SK-N-SH (cell line): ENCODE measurements at regions not wholly inside any gene's neighbourhood (a gene's known extent, or its start where the extent isn't known, plus 50 kb on each side); places are given as distances from the start of the nearest gene placed in this dataset.

Experiments
- CTCF ChIA-PET: fragments of 300-600, 350-600 bp; formaldehyde crosslinking; extraction: SDS; loops from one replicate; lab custom pipeline; 2021; lab: Yijun Ruan, JAX
- POLR2A ChIA-PET: fragments of 350-600 bp; sonication (Branson Sonifier 250); formaldehyde crosslinking; extraction: SDS; loops from one replicate; lab custom pipeline; 2020; ENCODE audit warnings: antibody characterized with exemption, inconsistent platforms; lab: Yijun Ruan, JAX
- DNase-seq: peaks from one replicate; pipeline ENCODE4 v3.0.0; 2012
- H2AFZ ChIP-seq: fragments of 200-600 bp; sonication (generic); 2 replicates; pipeline ENCODE4 v1.8.1; 2016; ENCODE audit warnings: antibody characterized with exemption, mild to moderate bottlenecking, low read depth
- H3F3A ChIP-seq: fragments of 200-600 bp; sonication (generic); replicated peaks from 2 replicates; pipeline ENCODE3; 2016; ENCODE audit warnings: antibody characterized with exemption, mild to moderate bottlenecking; ENCODE audit not compliant: insufficient read depth
- H3K27ac ChIP-seq, 2 experiments: fragments of 200-500 bp in 1 of 2; fragments of 200-600 bp in 1 of 2; sonication (Bioruptor generic) in 1 of 2; sonication (generic), shearing (Covaris generic) in 1 of 2; 2 replicates each; pipeline versions ENCODE4 v1.5.1 to v1.6.1; 2014 to 2016; ENCODE audit warnings: low read depth in 2 of 2, inconsistent platforms in 1 of 2, low read length in 1 of 2, mild to moderate bottlenecking in 1 of 2, mixed read lengths in 1 of 2
- H3K27me3 ChIP-seq: fragments of 200-600 bp; sonication (generic), shearing (Covaris generic); 2 replicates; pipeline ENCODE4 v1.6.1; 2016; ENCODE audit warnings: mixed run types; ENCODE audit not compliant: insufficient read depth
- H3K36me3 ChIP-seq, 2 experiments: fragments of 200-500 bp in 1 of 2; fragments of 200-600 bp in 1 of 2; sonication (Bioruptor generic) in 1 of 2; sonication (generic) in 1 of 2; replicated peaks in 1 of 2; 2 replicates each; pipeline versions ENCODE3 to v1.5.1; 2014 to 2016; ENCODE audit warnings: low read length in 1 of 2, mild to moderate bottlenecking in 1 of 2; ENCODE audit not compliant: insufficient read depth in 2 of 2, control insufficient read depth in 1 of 2
- H3K4me1 ChIP-seq, 2 experiments: fragments of 200-500 bp in 1 of 2; fragments of 200-600 bp in 1 of 2; sonication (Bioruptor generic) in 1 of 2; sonication (generic), shearing (Covaris generic) in 1 of 2; 2 replicates each; pipeline versions ENCODE4 v1.5.1 to v1.6.1; 2014 to 2016; ENCODE audit warnings: low read depth in 1 of 2, low read length in 1 of 2, mixed run types in 1 of 2; ENCODE audit not compliant: insufficient read depth in 2 of 2, control insufficient read depth in 1 of 2
- H3K4me2 ChIP-seq: fragments of 200-600 bp; sonication (generic), shearing (Covaris generic); 2 replicates; pipeline ENCODE4 v1.6.1; 2017; ENCODE audit warnings: mixed run types
- H3K4me3 ChIP-seq, 2 experiments: fragments of 200-500 bp in 1 of 2; fragments of 200-600 bp in 1 of 2; sonication (Bioruptor generic) in 1 of 2; sonication (generic), shearing (Covaris generic) in 1 of 2; 2 replicates each; pipeline versions ENCODE4 v1.5.1 to v1.8.1; 2014 to 2016; ENCODE audit warnings: low read depth in 2 of 2, inconsistent platforms in 1 of 2, low read length in 1 of 2, mild to moderate bottlenecking in 1 of 2, mixed read lengths in 1 of 2, moderate library complexity in 1 of 2
- H3K79me2 ChIP-seq: fragments of 200-600 bp; sonication (generic); 2 replicates; pipeline ENCODE4 v1.8.1; 2017; ENCODE audit warnings: mild to moderate bottlenecking; ENCODE audit not compliant: insufficient read depth
- H3K9ac ChIP-seq: fragments of 200-600 bp; sonication (generic); 2 replicates; pipeline ENCODE4 v1.6.1; 2017; ENCODE audit warnings: mixed run types
- H3K9me2 ChIP-seq: fragments of 200-600 bp; sonication (generic); 2 replicates; pipeline ENCODE4 v1.6.1; 2017; ENCODE audit warnings: mixed run types
- H3K9me3 ChIP-seq: fragments of 200-600 bp; sonication (generic); 2 replicates; pipeline ENCODE4 v1.6.1; 2017; ENCODE audit warnings: mixed run types, mild to moderate bottlenecking, moderate library complexity
- H4K20me1 ChIP-seq: fragments of 200-600 bp; sonication (generic); 2 replicates; pipeline ENCODE4 v1.6.1; 2017; ENCODE audit warnings: mild to moderate bottlenecking, mixed run types; ENCODE audit not compliant: insufficient read depth
- EP300 ChIP-seq, 2 experiments: IDR thresholded peaks; 2 replicates each; pipeline versions ENCODE4 v1.4.0 to v1.6.1; 2012; ENCODE audit warnings: borderline replicate concordance in 1 of 2, low read depth in 1 of 2, low read length in 1 of 2
- FOSL2 ChIP-seq: IDR thresholded peaks from 2 replicates; pipeline ENCODE4 v1.4.0; 2012; ENCODE audit warnings: low read depth, mild to moderate bottlenecking, moderate library complexity, borderline replicate concordance
- FOXJ3 ChIP-seq: sonication (generic); formaldehyde crosslinking; IDR thresholded peaks from 2 replicates; pipeline ENCODE4 v1.5.1; 2020; ENCODE audit warnings: mild to moderate bottlenecking, missing genetic modification reagents
- FOXM1 ChIP-seq: IDR thresholded peaks from 2 replicates; pipeline ENCODE4 v1.4.0; 2012; ENCODE audit warnings: low read depth, mild to moderate bottlenecking
- GABPA ChIP-seq: IDR thresholded peaks from 2 replicates; pipeline ENCODE4 v1.4.0; 2012; ENCODE audit warnings: low read depth, mild to moderate bottlenecking
- GATA2 ChIP-seq: sonication (generic); formaldehyde crosslinking; IDR thresholded peaks from 2 replicates; pipeline ENCODE4 v1.5.0; 2020; ENCODE audit warnings: mild to moderate bottlenecking, missing genetic modification reagents
- JUND ChIP-seq: IDR thresholded peaks from 2 replicates; pipeline ENCODE4 v1.4.0; 2012
- MEF2A ChIP-seq: IDR thresholded peaks from 2 replicates; pipeline ENCODE4 v1.4.0; 2012; ENCODE audit warnings: low read depth, borderline replicate concordance
- POLR2AphosphoS5 ChIP-seq: IDR thresholded peaks from 2 replicates; pipeline ENCODE4 v1.6.1; 2012; ENCODE audit warnings: low read depth, low read length
- RCOR1 ChIP-seq: fragments of 150-350 bp; IDR thresholded peaks from 2 replicates; pipeline ENCODE4 v1.6.1; 2017; ENCODE audit warnings: antibody characterized with exemption, low read length
- SIN3A ChIP-seq: IDR thresholded peaks from 2 replicates; pipeline ENCODE4 v1.6.1; 2012; ENCODE audit warnings: low read depth, mild to moderate bottlenecking, low read length, moderate library complexity, borderline replicate concordance
- SMC3 ChIP-seq: IDR thresholded peaks from 2 replicates; pipeline ENCODE4 v1.6.1; 2012; ENCODE audit warnings: low read depth, low read length, improper control_type of control experiment
- TAF1 ChIP-seq: IDR thresholded peaks from 2 replicates; pipeline ENCODE4 v1.6.1; 2012; ENCODE audit warnings: low read depth, mild to moderate bottlenecking, low read length, moderate library complexity, borderline replicate concordance
- TCF12 ChIP-seq: IDR thresholded peaks from 2 replicates; pipeline ENCODE4 v1.4.0; 2012
- YY1 ChIP-seq: IDR thresholded peaks from 2 replicates; pipeline ENCODE4 v1.4.0; 2012; ENCODE audit warnings: low read depth, mild to moderate bottlenecking
- WGBS: methylation state at CpG from one replicate; pipeline ENCODE4 v1.1.6; 2017; ENCODE audit warnings: low lambda C conversion rate; 5-methylcytosine and 5-hydroxymethylcytosine counted together
- TF ChIP-seq, protein P1 (sequence below): fragments of 150-350 bp; IDR thresholded peaks from 2 replicates; pipeline ENCODE4 v1.6.1; 2016; ENCODE audit warnings: mild to moderate bottlenecking, low read depth, low read length
- TF ChIP-seq, protein P2 (sequence below): IDR thresholded peaks from 2 replicates; pipeline ENCODE4; 2012
- TF ChIP-seq, protein P3 (sequence below): IDR thresholded peaks from 2 replicates; pipeline ENCODE4 v1.4.0; 2012; ENCODE audit warnings: low read depth, borderline replicate concordance
- TF ChIP-seq, protein P4 (sequence below): fragments of 150-350 bp; IDR thresholded peaks from 2 replicates; pipeline ENCODE4 v1.6.1; 2017; ENCODE audit warnings: antibody characterized with exemption, low read length, low read depth, borderline replicate concordance

DNA sequence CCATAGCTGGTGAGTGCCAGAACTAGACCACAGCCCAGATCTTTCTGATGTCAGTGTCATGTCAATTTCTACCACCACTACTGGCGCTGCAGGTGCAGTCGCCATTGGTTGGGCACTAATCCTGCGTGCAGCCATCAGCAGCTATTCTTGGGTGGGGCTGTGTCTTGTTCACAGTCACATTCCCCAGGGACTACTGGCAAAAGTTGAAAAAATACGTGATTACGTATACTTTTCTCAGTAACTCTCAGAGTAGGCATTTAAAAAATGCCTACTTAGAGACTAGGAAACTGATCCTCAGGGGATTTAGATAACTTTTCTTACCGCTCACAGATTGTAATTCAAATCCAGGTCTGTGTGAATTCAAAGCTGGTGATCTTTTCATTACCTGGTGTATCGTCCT, 127.7 kb downstream of the ADAMTS15 start:
- POLR2A ChIA-PET, result no interaction called here
- CTCF ChIA-PET, result no interaction called here

DNA sequence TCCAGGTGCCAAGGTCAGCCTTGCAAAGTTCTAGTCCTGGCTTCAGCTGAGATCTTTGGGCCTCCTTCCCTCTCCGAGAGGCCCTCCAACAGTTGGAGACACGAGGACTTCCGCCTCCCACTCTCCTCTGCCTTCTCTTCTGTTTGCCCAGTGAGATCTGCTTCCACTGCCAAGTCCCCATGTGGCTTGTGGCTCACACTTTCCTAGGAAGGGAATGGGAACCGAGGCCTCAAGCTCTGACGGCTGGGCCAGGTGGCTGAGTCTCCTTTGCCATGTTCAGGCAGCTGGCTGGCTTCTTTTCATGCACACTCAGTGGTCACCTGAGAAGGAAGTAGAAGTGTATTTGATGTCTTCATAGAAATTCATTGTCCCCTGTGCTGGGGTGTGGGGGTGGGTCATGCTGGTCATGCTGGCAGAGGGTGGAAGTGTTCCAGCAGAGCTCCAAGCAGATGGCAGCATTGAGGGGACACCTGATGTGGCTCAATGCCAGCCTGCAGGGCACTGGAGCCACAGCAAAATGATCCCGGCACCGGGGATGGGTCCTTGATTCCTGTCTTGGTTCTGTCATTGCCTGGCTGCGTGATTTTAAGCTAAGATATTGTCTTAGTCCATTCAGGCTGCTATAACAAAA, 130.4 kb downstream of the ADAMTS15 start:
- Histone ChIP-seq H3F3A (peaks cover 17% of the 10 kb centered on the region), H3K4me3 (no peak overlapping the region), H3K79me2 (no peaks in the 10 kb centered on the region), H3K4me2 (no peak overlapping the region), H2AFZ (no peak overlapping the region), H4K20me1 (no peaks in the 10 kb centered on the region), H3K9ac (no peak overlapping the region), H3K27me3 (no peaks in the 10 kb centered on the region), H3K36me3 (no peaks in the 10 kb centered on the region), H3K27ac (no peak overlapping the region), H3K9me3 (no peaks in the 10 kb centered on the region), H3K4me1 (peaks cover 0 to 24% of the 10 kb centered on the region in 2 experiments; a peak in 1 of 4 replicates), H3K9me2 (no peaks in the 10 kb centered on the region)
- no peak for DNase-seq
- ChIA-PET CTCF (interaction anchor here (1.0 kb wide), 1 partner anchor 212 kb away, joined by 3 read pairs; no protein-coding TSS in a partner anchor), POLR2A (no interaction called here)
- TF ChIP-seq JUND, result no peak
- no peak for TF ChIP-seq RCOR1
- no peak for TF ChIP-seq GATA2 (CRISPR knock-in tag)
- no peak for TF ChIP-seq GABPA
- TF ChIP-seq MEF2A, result no peak
- TF ChIP-seq, protein P1, sequence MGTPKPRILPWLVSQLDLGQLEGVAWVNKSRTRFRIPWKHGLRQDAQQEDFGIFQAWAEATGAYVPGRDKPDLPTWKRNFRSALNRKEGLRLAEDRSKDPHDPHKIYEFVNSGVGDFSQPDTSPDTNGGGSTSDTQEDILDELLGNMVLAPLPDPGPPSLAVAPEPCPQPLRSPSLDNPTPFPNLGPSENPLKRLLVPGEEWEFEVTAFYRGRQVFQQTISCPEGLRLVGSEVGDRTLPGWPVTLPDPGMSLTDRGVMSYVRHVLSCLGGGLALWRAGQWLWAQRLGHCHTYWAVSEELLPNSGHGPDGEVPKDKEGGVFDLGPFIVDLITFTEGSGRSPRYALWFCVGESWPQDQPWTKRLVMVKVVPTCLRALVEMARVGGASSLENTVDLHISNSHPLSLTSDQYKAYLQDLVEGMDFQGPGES, result no peak
- no peak for TF ChIP-seq FOSL2
- TF ChIP-seq, protein P2, sequence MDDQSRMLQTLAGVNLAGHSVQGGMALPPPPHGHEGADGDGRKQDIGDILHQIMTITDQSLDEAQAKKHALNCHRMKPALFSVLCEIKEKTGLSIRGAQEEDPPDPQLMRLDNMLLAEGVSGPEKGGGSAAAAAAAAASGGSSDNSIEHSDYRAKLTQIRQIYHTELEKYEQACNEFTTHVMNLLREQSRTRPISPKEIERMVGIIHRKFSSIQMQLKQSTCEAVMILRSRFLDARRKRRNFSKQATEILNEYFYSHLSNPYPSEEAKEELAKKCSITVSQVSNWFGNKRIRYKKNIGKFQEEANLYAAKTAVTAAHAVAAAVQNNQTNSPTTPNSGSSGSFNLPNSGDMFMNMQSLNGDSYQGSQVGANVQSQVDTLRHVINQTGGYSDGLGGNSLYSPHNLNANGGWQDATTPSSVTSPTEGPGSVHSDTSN, result no peak
- TF ChIP-seq, protein P3, sequence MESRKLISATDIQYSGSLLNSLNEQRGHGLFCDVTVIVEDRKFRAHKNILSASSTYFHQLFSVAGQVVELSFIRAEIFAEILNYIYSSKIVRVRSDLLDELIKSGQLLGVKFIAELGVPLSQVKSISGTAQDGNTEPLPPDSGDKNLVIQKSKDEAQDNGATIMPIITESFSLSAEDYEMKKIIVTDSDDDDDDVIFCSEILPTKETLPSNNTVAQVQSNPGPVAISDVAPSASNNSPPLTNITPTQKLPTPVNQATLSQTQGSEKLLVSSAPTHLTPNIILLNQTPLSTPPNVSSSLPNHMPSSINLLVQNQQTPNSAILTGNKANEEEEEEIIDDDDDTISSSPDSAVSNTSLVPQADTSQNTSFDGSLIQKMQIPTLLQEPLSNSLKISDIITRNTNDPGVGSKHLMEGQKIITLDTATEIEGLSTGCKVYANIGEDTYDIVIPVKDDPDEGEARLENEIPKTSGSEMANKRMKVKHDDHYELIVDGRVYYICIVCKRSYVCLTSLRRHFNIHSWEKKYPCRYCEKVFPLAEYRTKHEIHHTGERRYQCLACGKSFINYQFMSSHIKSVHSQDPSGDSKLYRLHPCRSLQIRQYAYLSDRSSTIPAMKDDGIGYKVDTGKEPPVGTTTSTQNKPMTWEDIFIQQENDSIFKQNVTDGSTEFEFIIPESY, result no peak
- TF ChIP-seq TAF1, result no peak
- TF ChIP-seq, protein P4, sequence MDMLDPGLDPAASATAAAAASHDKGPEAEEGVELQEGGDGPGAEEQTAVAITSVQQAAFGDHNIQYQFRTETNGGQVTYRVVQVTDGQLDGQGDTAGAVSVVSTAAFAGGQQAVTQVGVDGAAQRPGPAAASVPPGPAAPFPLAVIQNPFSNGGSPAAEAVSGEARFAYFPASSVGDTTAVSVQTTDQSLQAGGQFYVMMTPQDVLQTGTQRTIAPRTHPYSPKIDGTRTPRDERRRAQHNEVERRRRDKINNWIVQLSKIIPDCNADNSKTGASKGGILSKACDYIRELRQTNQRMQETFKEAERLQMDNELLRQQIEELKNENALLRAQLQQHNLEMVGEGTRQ, result no peak
- TF ChIP-seq FOXM1, result no peak
- TF ChIP-seq YY1, result no peak
- TF ChIP-seq TCF12, result no peak
- TF ChIP-seq SMC3, result no peak
- TF ChIP-seq SIN3A, result no peak
- no peak for TF ChIP-seq POLR2AphosphoS5
- 79% methylated on average over 8 of the region's 8 CpGs for WGBS

More for the DNA sequence above, 127.7 kb downstream of the ADAMTS15 start:
- Histone ChIP-seq H2AFZ (no peak overlapping the region), H4K20me1 (no peaks in the 10 kb centered on the region), H3K4me3 (no peak overlapping the region), H3K9me3 (no peaks in the 10 kb centered on the region), H3F3A (peaks cover 9% of the 10 kb centered on the region), H3K4me1 (peaks cover 0 to 15% of the 10 kb centered on the region in 2 experiments; a peak in 1 of 4 replicates), H3K79me2 (no peaks in the 10 kb centered on the region), H3K36me3 (no peaks in the 10 kb centered on the region), H3K4me2 (no peak overlapping the region), H3K9ac (no peak overlapping the region), H3K27ac (no peak overlapping the region), H3K27me3 (no peaks in the 10 kb centered on the region), H3K9me2 (no peaks in the 10 kb centered on the region)
- WGBS, result 86% methylated on average over 7 of the region's 7 CpGs
- DNase-seq, result no peak
- TF ChIP-seq, protein P1, result no peak
- TF ChIP-seq GATA2 (CRISPR knock-in tag) (no peak), TCF12 (no peak), EP300 (IDR thresholded peaks at IDR 0.05; ENCODE audit: borderline replicate concordance in 1 of 2, low read depth in 1 of 2, low read length in 1 of 2) (no peak), FOXJ3 (no peak), FOSL2 (no peak), MEF2A (no peak)
